Vagina (tissue), 2 donors: ENCODE measurements at regions not wholly inside any gene's neighbourhood (a gene's known extent, or its start where the extent isn't known, plus 50 kb on each side); places are given as distances from the start of the nearest gene placed in this dataset.

ENCODE experiments used
- POLR2A ChIP-seq, 2 donors: fragments of 450-650 bp; IDR thresholded peaks; one replicate each; pipeline ENCODE4 v1.6.1; 2017; ENCODE audit warnings: antibody characterized with exemption in 2 of 2, mild to moderate bottlenecking in 2 of 2, moderate library complexity in 2 of 2
- TF ChIP-seq, protein P1 (sequence below), 3 experiments: fragments of 450-650 bp in 2 of 3; fragments of 200-600 bp in 1 of 3; sonication (generic) in 1 of 3; IDR thresholded peaks; one replicate each; pipeline ENCODE4 v1.5.1; 2017 to 2019; ENCODE audit warnings: antibody characterized with exemption in 3 of 3, mild to moderate bottlenecking in 2 of 3, moderate library complexity in 2 of 3

DNA sequence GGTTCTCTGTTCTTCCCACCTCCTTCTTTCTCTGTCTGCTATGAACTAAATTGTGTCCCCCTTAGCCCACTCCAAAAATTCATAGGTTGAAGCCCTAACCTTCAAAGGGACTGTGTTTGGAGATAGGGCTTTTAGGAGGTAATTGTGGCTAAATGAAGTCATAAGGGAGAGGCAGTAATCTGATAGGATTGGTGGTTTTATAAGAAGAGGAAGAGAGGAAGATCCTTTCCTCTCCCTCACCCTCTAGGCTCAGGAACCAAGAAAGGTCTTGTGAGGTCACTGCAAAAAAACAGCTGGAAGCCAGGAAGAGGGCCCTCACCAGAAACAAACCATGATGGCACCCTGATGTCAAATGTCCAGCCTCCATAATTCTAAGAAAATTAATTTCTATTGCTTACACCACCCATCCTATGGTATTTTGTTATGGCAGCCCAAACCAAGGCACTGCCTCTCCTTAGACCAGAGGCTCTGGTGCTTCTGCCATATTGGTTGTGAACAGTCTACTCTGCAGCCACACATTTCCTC lies 135.1 kb upstream of the COL21A1 start:
- TF ChIP-seq, protein P1, sequence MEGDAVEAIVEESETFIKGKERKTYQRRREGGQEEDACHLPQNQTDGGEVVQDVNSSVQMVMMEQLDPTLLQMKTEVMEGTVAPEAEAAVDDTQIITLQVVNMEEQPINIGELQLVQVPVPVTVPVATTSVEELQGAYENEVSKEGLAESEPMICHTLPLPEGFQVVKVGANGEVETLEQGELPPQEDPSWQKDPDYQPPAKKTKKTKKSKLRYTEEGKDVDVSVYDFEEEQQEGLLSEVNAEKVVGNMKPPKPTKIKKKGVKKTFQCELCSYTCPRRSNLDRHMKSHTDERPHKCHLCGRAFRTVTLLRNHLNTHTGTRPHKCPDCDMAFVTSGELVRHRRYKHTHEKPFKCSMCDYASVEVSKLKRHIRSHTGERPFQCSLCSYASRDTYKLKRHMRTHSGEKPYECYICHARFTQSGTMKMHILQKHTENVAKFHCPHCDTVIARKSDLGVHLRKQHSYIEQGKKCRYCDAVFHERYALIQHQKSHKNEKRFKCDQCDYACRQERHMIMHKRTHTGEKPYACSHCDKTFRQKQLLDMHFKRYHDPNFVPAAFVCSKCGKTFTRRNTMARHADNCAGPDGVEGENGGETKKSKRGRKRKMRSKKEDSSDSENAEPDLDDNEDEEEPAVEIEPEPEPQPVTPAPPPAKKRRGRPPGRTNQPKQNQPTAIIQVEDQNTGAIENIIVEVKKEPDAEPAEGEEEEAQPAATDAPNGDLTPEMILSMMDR (IDR thresholded peaks at IDR 0.05), result no peak
- no peak for TF ChIP-seq POLR2A (IDR thresholded peaks at IDR 0.05)
